ENCODE measurements at regions not wholly inside any gene's neighbourhood (a gene's known extent, or its start where the extent isn't known, plus 50 kb on each side); places are given as distances from the start of the nearest gene placed in this dataset.

GRCh38 chr7:28246921-28247461 lies 66.4 kb upstream of the JAZF1 start:
- Mint-ChIP-seq H3K36me3 (no peaks in the 10 kb centered on the region), H3K4me3 (no peak overlapping the region), H3K4me1 (no peaks in the 10 kb centered on the region), H3K9me3 (peaks cover 0 to 2% of the 10 kb centered on the region in 2 donors), H3K27ac (no peak overlapping the region), H3K27me3 (ENCODE audit: low read depth in 2 of 2) (no peaks in the 10 kb centered on the region)
- H3K27ac ChIP-seq (ENCODE audit: low read length), result no peak overlapping the region
- no peak for DNase-seq
- no peak for ATAC-seq
- TF ChIP-seq CTCF (IDR thresholded peaks at IDR 0.05), result no peak
- H3K36me3 ChIP-seq (ENCODE audit: control insufficient read depth, insufficient read depth, low read length), result no peaks in the 10 kb centered on the region
- no peaks in the 10 kb centered on the region for H3K9me3 ChIP-seq (ENCODE audit: control insufficient read depth, insufficient read depth, low read length)
- H3K4me3 ChIP-seq (ENCODE audit: low read length), result no peak overlapping the region
- H3K4me1 ChIP-seq (ENCODE audit: control insufficient read depth, insufficient read depth, low read length), result no peaks in the 10 kb centered on the region
- H3K27me3 ChIP-seq (ENCODE audit: control insufficient read depth, insufficient read depth, low read length), result no peaks in the 10 kb centered on the region
- 95% methylated on average over 7 of the region's 7 CpGs for WGBS (ENCODE audit: insufficient coverage)
- intact Hi-C loops (cut with micrococcal nuclease), result no loop called here

GRCh38 chr7:28258240-28258639 lies 77.6 kb upstream of the JAZF1 start:
- Histone ChIP-seq H3K4me3 (ENCODE audit: low read length) (no peak overlapping the region), H3K9me3 (ENCODE audit: control insufficient read depth, insufficient read depth, low read length) (no peaks in the 10 kb centered on the region), H3K4me1 (ENCODE audit: control insufficient read depth, insufficient read depth, low read length) (peaks cover 1% of the 10 kb centered on the region), H3K36me3 (ENCODE audit: control insufficient read depth, insufficient read depth, low read length) (no peaks in the 10 kb centered on the region), H3K27me3 (ENCODE audit: control insufficient read depth, insufficient read depth, low read length) (peaks cover 2% of the 10 kb centered on the region), H3K27ac (ENCODE audit: low read length) (no peak overlapping the region)
- TF ChIP-seq CTCF (IDR thresholded peaks at IDR 0.05), result no peak
- Mint-ChIP-seq H3K27ac (no peak overlapping the region), H3K4me3 (no peak overlapping the region), H3K36me3 (no peaks in the 10 kb centered on the region), H3K27me3 (ENCODE audit: low read depth in 2 of 2) (peaks cover 9 to 13% of the 10 kb centered on the region in 2 donors), H3K4me1 (peaks cover 6 to 17% of the 10 kb centered on the region in 2 donors), H3K9me3 (no peaks in the 10 kb centered on the region)
- DNase-seq (no peak), ATAC-seq (peak; percentile 31 to 70 (median 48))
- intact Hi-C loops (cut with micrococcal nuclease), result no loop called here
- 58% methylated on average over 1 of the region's 1 CpG for WGBS (ENCODE audit: insufficient coverage)

GRCh38 chr7:28260969-28261368 lies 80.4 kb upstream of the JAZF1 start:
- Histone ChIP-seq H3K27me3 (ENCODE audit: control insufficient read depth, insufficient read depth, low read length) (peaks cover 2% of the 10 kb centered on the region), H3K27ac (ENCODE audit: low read length) (no peak overlapping the region), H3K4me1 (ENCODE audit: control insufficient read depth, insufficient read depth, low read length) (peaks cover 6% of the 10 kb centered on the region), H3K9me3 (ENCODE audit: control insufficient read depth, insufficient read depth, low read length) (no peaks in the 10 kb centered on the region), H3K36me3 (ENCODE audit: control insufficient read depth, insufficient read depth, low read length) (no peaks in the 10 kb centered on the region), H3K4me3 (ENCODE audit: low read length) (no peak overlapping the region)
- Mint-ChIP-seq H3K27ac (no peak overlapping the region), H3K36me3 (no peaks in the 10 kb centered on the region), H3K9me3 (no peaks in the 10 kb centered on the region), H3K4me3 (no peak overlapping the region), H3K4me1 (peaks cover 17 to 32% of the 10 kb centered on the region in 2 donors), H3K27me3 (ENCODE audit: low read depth in 2 of 2) (peaks cover 9 to 13% of the 10 kb centered on the region in 2 donors)
- intact Hi-C loops (cut with micrococcal nuclease), result no loop called here
- no peak for DNase-seq
- 57% methylated on average over 3 of the region's 3 CpGs for WGBS (ENCODE audit: insufficient coverage)
- ATAC-seq, result no peak
- TF ChIP-seq CTCF (IDR thresholded peaks at IDR 0.05), result no peak

GRCh38 chr7:28263622-28264271 lies 83.2 kb upstream of the JAZF1 start:
- TF ChIP-seq CTCF (IDR thresholded peaks at IDR 0.05), result no peak
- ATAC-seq, result peak; percentile 46 to 80 (median 52)
- H3K27ac ChIP-seq (ENCODE audit: low read length), result no peak overlapping the region
- no peaks in the 10 kb centered on the region for H3K36me3 ChIP-seq (ENCODE audit: control insufficient read depth, insufficient read depth, low read length)
- no peak for DNase-seq
- H3K27me3 ChIP-seq (ENCODE audit: control insufficient read depth, insufficient read depth, low read length), result no peaks in the 10 kb centered on the region
- no peak overlapping the region for H3K4me3 ChIP-seq (ENCODE audit: low read length)
- Mint-ChIP-seq H3K36me3 (no peaks in the 10 kb centered on the region), H3K4me1 (peaks cover 18 to 29% of the 10 kb centered on the region in 2 donors), H3K27me3 (ENCODE audit: low read depth in 2 of 2) (peaks cover 9 to 13% of the 10 kb centered on the region in 2 donors), H3K4me3 (peak overlapping the region; percentile 3), H3K9me3 (no peaks in the 10 kb centered on the region), H3K27ac (peak overlapping the region in 1 of 2 donors; percentile 52)
- peaks cover 6% of the 10 kb centered on the region for H3K4me1 ChIP-seq (ENCODE audit: control insufficient read depth, insufficient read depth, low read length)
- no peaks in the 10 kb centered on the region for H3K9me3 ChIP-seq (ENCODE audit: control insufficient read depth, insufficient read depth, low read length)
- WGBS (ENCODE audit: insufficient coverage), result 75% methylated on average over 8 of the region's 9 CpGs
- intact Hi-C loops (cut with micrococcal nuclease), result no loop called here

Data from natural killer cell (primary cell).